IMR-90 (cell line): ENCODE measurements at regions not wholly inside any gene's neighbourhood (a gene's known extent, or its start where the extent isn't known, plus 50 kb on each side); places are given as distances from the start of the nearest gene placed in this dataset.

ENCODE experiments used
- ATAC-seq: fragments of 200-7000 bp; cut with Tn5 transposase; 2 replicates; pipeline ENCODE4 v1.9.1; 2020; ENCODE audit warnings: low read depth, mild to moderate bottlenecking, moderate library complexity
- BruUV-seq: library from RNA; stranded (reverse); fragments of 400-500 nt; replicated peaks from 2 replicates; lab custom pipeline; 2021; lab: Mats Ljungman, UMichigan
- CTCF ChIA-PET: fragments of 300-600 bp; formaldehyde crosslinking; extraction: SDS; loops from one replicate; lab custom pipeline; 2021; ENCODE audit warnings: antibody characterized with exemption; lab: Yijun Ruan, JAX
- POLR2A ChIA-PET: fragments of 300-600 bp; sonication (Branson Sonifier 250); formaldehyde crosslinking; loops from one replicate; lab custom pipeline; 2022; ENCODE audit warnings: antibody characterized with exemption; ENCODE audit not compliant: unreplicated experiment; lab: Charles Lee
- DNase-seq: peaks from one replicate; pipeline ENCODE4 v3.0.0; 2013
- H2AFZ ChIP-seq: replicated peaks from 2 replicates; pipeline ENCODE3; 2013; ENCODE audit warnings: low read length, mild to moderate bottlenecking; ENCODE audit not compliant: poor library complexity
- H2AK5ac ChIP-seq: 2 replicates; pipeline ENCODE4 v1.6.1; 2013; ENCODE audit warnings: low read depth, low read length, inconsistent platforms
- H2AK9ac ChIP-seq: replicated peaks from 2 replicates; pipeline ENCODE3; 2013; ENCODE audit warnings: mild to moderate bottlenecking, low read depth, low read length, moderate library complexity; ENCODE audit not compliant: poor library complexity
- H2BK120ac ChIP-seq: 2 replicates; pipeline ENCODE4 v1.6.1; 2013; ENCODE audit warnings: low read depth, low read length, inconsistent platforms
- H2BK15ac ChIP-seq: 3 replicates; pipeline ENCODE4 v1.6.1; 2013; ENCODE audit warnings: low read depth, low read length, inconsistent platforms
- H2BK20ac ChIP-seq: 2 replicates; pipeline ENCODE4 v1.6.1; 2013; ENCODE audit warnings: low read depth, mild to moderate bottlenecking, inconsistent platforms, low read length, moderate library complexity
- H2BK5ac ChIP-seq: 2 replicates; pipeline ENCODE4 v1.6.1; 2013; ENCODE audit warnings: mild to moderate bottlenecking, low read depth, low read length, inconsistent platforms; ENCODE audit not compliant: poor library complexity, severe bottlenecking
- H3K14ac ChIP-seq: replicated peaks from 2 replicates; pipeline ENCODE4 v1.6.1; 2013; ENCODE audit warnings: low read depth, low read length, inconsistent platforms
- H3K18ac ChIP-seq: 2 replicates; pipeline ENCODE4 v1.6.1; 2013; ENCODE audit warnings: low read depth, low read length, control low read depth
- H3K23ac ChIP-seq: 2 replicates; pipeline ENCODE4 v1.6.1; 2013; ENCODE audit warnings: low read depth, low read length, inconsistent platforms
- H3K27ac ChIP-seq: 2 replicates; pipeline ENCODE4 v1.5.1; 2013; ENCODE audit warnings: mild to moderate bottlenecking, control low read depth, low read length; ENCODE audit not compliant: insufficient read depth
- H3K27me3 ChIP-seq: 2 replicates; pipeline ENCODE4 v1.6.1; 2013; ENCODE audit warnings: low read length; ENCODE audit not compliant: control insufficient read depth, insufficient read depth
- H3K36me3 ChIP-seq: 2 replicates; pipeline ENCODE4 v1.6.1; 2013; ENCODE audit warnings: low read length, mixed read lengths; ENCODE audit not compliant: control insufficient read depth, insufficient read depth
- H3K4ac ChIP-seq: 2 replicates; pipeline ENCODE4 v1.6.1; 2013; ENCODE audit warnings: low read depth, low read length, inconsistent platforms
- H3K4me1 ChIP-seq: 2 replicates; pipeline ENCODE4 v1.6.1; 2013; ENCODE audit warnings: low read length, mixed read lengths; ENCODE audit not compliant: control insufficient read depth, insufficient read depth
- H3K4me2 ChIP-seq: 2 replicates; pipeline ENCODE4 v1.6.1; 2013; ENCODE audit warnings: low read depth, mild to moderate bottlenecking, control low read depth, low read length, moderate library complexity
- H3K4me3 ChIP-seq: 2 replicates; pipeline ENCODE4 v1.5.1; 2013; ENCODE audit warnings: low read depth, mild to moderate bottlenecking, control low read depth, low read length, moderate library complexity; ENCODE audit not compliant: insufficient read depth
- H3K56ac ChIP-seq: 2 replicates; pipeline ENCODE4 v1.6.1; 2013; ENCODE audit warnings: low read length, inconsistent platforms; ENCODE audit not compliant: insufficient read depth; ENCODE audit errors: extremely low read depth
- H3K79me1 ChIP-seq, 2 experiments: 2 replicates each; pipeline ENCODE4 v1.6.1; 2013; ENCODE audit warnings: low read length in 2 of 2, inconsistent platforms in 1 of 2, low read depth in 1 of 2
- H3K9ac ChIP-seq: 2 replicates; pipeline ENCODE4 v1.6.1; 2013; ENCODE audit warnings: low read depth, low read length, control low read depth
- H3K9me1 ChIP-seq: 2 replicates; pipeline ENCODE4 v1.6.1; 2013; ENCODE audit warnings: low read length, inconsistent platforms; ENCODE audit not compliant: insufficient read depth
- H3K9me3 ChIP-seq: 2 replicates; pipeline ENCODE4 v1.6.1; 2013; ENCODE audit warnings: low read length; ENCODE audit not compliant: control insufficient read depth, insufficient read depth
- H4K20me1 ChIP-seq: 2 replicates; pipeline ENCODE4 v1.6.1; 2013; ENCODE audit warnings: low read length, inconsistent platforms; ENCODE audit not compliant: insufficient read depth
- H4K5ac ChIP-seq: 2 replicates; pipeline ENCODE4 v1.6.1; 2013; ENCODE audit warnings: mild to moderate bottlenecking, low read depth, low read length, control low read depth
- H4K8ac ChIP-seq, 2 experiments: 2 replicates each; pipeline ENCODE4 v1.6.1; 2013; ENCODE audit warnings: low read depth in 2 of 2, low read length in 2 of 2, control low read depth in 1 of 2, inconsistent platforms in 1 of 2
- H4K91ac ChIP-seq: 2 replicates; pipeline ENCODE4 v1.6.1; 2013; ENCODE audit warnings: low read depth, low read length, inconsistent platforms; ENCODE audit not compliant: insufficient read depth
- BHLHE40 ChIP-seq: fragments of 150-350 bp; IDR thresholded peaks from 2 replicates; pipeline ENCODE4 v1.6.1; 2016; ENCODE audit warnings: mild to moderate bottlenecking, low read depth, low read length
- CEBPB ChIP-seq: IDR thresholded peaks from 2 replicates; pipeline ENCODE4 v1.6.1; 2012; ENCODE audit warnings: low read depth, low read length, improper control_type of control experiment
- CHD1 ChIP-seq: IDR thresholded peaks from 2 replicates; pipeline ENCODE4 v1.6.1; 2012; ENCODE audit warnings: low read depth, low read length, improper control_type of control experiment
- CTCF ChIP-seq: conservative IDR thresholded peaks from 2 replicates; pipeline ENCODE4 v1.5.1; 2012; ENCODE audit warnings: mild to moderate bottlenecking, low read depth, low read length, improper control_type of control experiment
- ELK1 ChIP-seq: fragments of 150-350 bp; IDR thresholded peaks from 2 replicates; pipeline ENCODE4 v1.6.1; 2016; ENCODE audit warnings: low read depth, mild to moderate bottlenecking, low read length, moderate library complexity, borderline replicate concordance
- FOS ChIP-seq: fragments of 150-350 bp; IDR thresholded peaks from 2 replicates; pipeline ENCODE4 v1.6.1; 2016; ENCODE audit warnings: low read depth, low read length
- MAFK ChIP-seq: IDR thresholded peaks from 2 replicates; pipeline ENCODE4 v1.6.1; 2012; ENCODE audit warnings: low read depth, low read length, improper control_type of control experiment
- MAZ ChIP-seq: IDR thresholded peaks from 2 replicates; pipeline ENCODE4 v1.6.1; 2012; ENCODE audit warnings: low read depth, mild to moderate bottlenecking, low read length, improper control_type of control experiment, moderate library complexity, borderline replicate concordance
- NFE2L2 ChIP-seq: fragments of 150-350 bp; IDR thresholded peaks from 2 replicates; pipeline ENCODE4 v1.6.1; 2016; ENCODE audit warnings: low read depth, mild to moderate bottlenecking, low read length
- POLR2A ChIP-seq: IDR thresholded peaks from 2 replicates; pipeline ENCODE4 v1.6.1; 2012; ENCODE audit warnings: mild to moderate bottlenecking, low read depth, low read length
- RAD21 ChIP-seq: IDR thresholded peaks from 2 replicates; pipeline ENCODE4 v1.6.1; 2012; ENCODE audit warnings: low read length, improper control_type of control experiment
- RCOR1 ChIP-seq: IDR thresholded peaks from 2 replicates; pipeline ENCODE4 v1.6.1; 2012; ENCODE audit warnings: mild to moderate bottlenecking, low read length, improper control_type of control experiment; ENCODE audit not compliant: insufficient replicate concordance
- RFX5 ChIP-seq: IDR thresholded peaks from 2 replicates; pipeline ENCODE4 v1.8.0; 2012; ENCODE audit warnings: low read depth, mild to moderate bottlenecking, low read length, moderate library complexity
- SMC3 ChIP-seq: fragments of 150-350 bp; IDR thresholded peaks from 2 replicates; pipeline ENCODE4 v1.6.1; 2016; ENCODE audit warnings: low read depth, mild to moderate bottlenecking, antibody characterized with exemption, low read length, moderate library complexity
- USF2 ChIP-seq: fragments of 150-350 bp; IDR thresholded peaks from 2 replicates; pipeline ENCODE4 v1.6.1; 2017; ENCODE audit warnings: mild to moderate bottlenecking, antibody characterized with exemption, low read length, low read depth
- WGBS, 2 experiments: methylation state at CpG; one replicate each; pipeline versions ENCODE4 v1.1.5 to v1.1.7; 2013; ENCODE audit warnings: missing lambda C conversion rate in 2 of 2; ENCODE audit not compliant: insufficient read length in 1 of 2; ENCODE audit errors: extremely low coverage in 2 of 2; 5-methylcytosine and 5-hydroxymethylcytosine counted together
- dilution Hi-C: fragments of 300-500 bp; cut with HindIII; formaldehyde crosslinking; loops from one replicate; pipeline ENCODE4 v1.14.3; 2018; ENCODE audit warnings: low sequenced_read_pairs; ENCODE audit not compliant: unreplicated experiment
- in situ Hi-C: fragments of 300-500 bp; cut with MboI; formaldehyde crosslinking; loops from 3 replicates; pipeline ENCODE4 v1.14.3; 2019; ENCODE audit warnings: low sequenced_read_pairs, inconsistent platforms, mixed read lengths
- intact Hi-C: fragments of 100-400 bp; cut with micrococcal nuclease; formaldehyde crosslinking; loops from 2 replicates; pipeline ENCODE4 v1.10.0; 2022

- H4K5ac ChIP-seq, result no peak overlapping the region
- peaks cover 3% of the 10 kb centered on the region for H3K9me3 ChIP-seq
- in situ Hi-C loops (no loop called here), intact Hi-C loops (no loop called here), dilution Hi-C loops (no loop called here)
- H3K56ac ChIP-seq, result no peak overlapping the region
- CTCF ChIA-PET, result no interaction called here
- no peak overlapping the region for H2BK120ac ChIP-seq
- H2AK5ac ChIP-seq, result no peak overlapping the region
- H3K79me1 ChIP-seq, result no peaks in the 10 kb centered on the region
- no peak overlapping the region for H3K14ac ChIP-seq
- H3K9me1 ChIP-seq, result no peaks in the 10 kb centered on the region
- no peak overlapping the region for H4K8ac ChIP-seq
- H2AFZ ChIP-seq, result no peak overlapping the region
- H2AK9ac ChIP-seq, result no peak overlapping the region
- DNase-seq (no peak), ATAC-seq (no peak)
- no peak overlapping the region for H3K4me3 ChIP-seq
- H3K36me3 ChIP-seq, result no peaks in the 10 kb centered on the region
- TF ChIP-seq POLR2A, result no peak
- TF ChIP-seq SMC3, result no peak
- TF ChIP-seq MAZ, result no peak
- no peak for TF ChIP-seq RCOR1
- TF ChIP-seq CEBPB, result no peak
- TF ChIP-seq RFX5, result no peak
- no peak for TF ChIP-seq BHLHE40
- TF ChIP-seq RAD21, result no peak
- no peak for TF ChIP-seq CHD1
- TF ChIP-seq MAFK, result no peak
- TF ChIP-seq NFE2L2, result no peak
- TF ChIP-seq USF2, result no peak
- TF ChIP-seq FOS, result no peak
- no peak for TF ChIP-seq CTCF
- no peak for TF ChIP-seq ELK1
- H2BK20ac ChIP-seq, result no peak overlapping the region
- H3K4me2 ChIP-seq, result no peak overlapping the region
- no peak overlapping the region for H3K27ac ChIP-seq
- H3K27me3 ChIP-seq, result no peaks in the 10 kb centered on the region
- no peak overlapping the region for H3K9ac ChIP-seq
- no peak overlapping the region for H3K23ac ChIP-seq
- no peaks in the 10 kb centered on the region for H4K20me1 ChIP-seq
- H3K4ac ChIP-seq, result no peak overlapping the region
- no peak overlapping the region for H2BK15ac ChIP-seq
- no peaks in the 10 kb centered on the region for H3K4me1 ChIP-seq
- WGBS, 2 experiments, result no CpG with 5 or more reads among the region's 3 CpGs
- H4K91ac ChIP-seq, result no peak overlapping the region
- no peak overlapping the region for H3K18ac ChIP-seq
- no peak overlapping the region for H2BK5ac ChIP-seq
- BruUV-seq, result no TSS peak
- POLR2A ChIA-PET, result no interaction called here
Observed at GRCh38 chr16:52707676-52708337, 160.9 kb upstream of the TOX3 start.
